ENCODE measurements at regions not wholly inside any gene's neighbourhood (a gene's known extent, or its start where the extent isn't known, plus 50 kb on each side); places are given as distances from the start of the nearest gene placed in this dataset.

DNA sequence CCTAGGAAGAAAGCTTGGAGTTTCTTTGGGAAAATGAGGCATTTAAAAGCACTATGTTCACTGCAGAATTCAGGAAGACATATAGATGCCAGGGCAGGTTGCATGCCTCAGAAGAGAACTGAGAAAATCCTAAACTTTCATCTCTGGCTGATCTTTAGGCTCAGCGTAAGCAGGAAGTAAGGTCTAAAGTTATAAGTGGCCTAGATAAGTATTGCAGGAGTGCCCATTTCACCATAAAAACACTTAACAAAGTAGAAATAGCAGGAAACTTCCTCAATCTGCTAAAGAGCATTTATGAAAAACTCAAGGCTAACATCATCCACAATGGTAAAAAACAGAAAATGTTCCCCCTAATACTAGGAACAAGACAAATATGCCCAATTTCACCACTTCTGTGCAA lies 320.3 kb downstream of the BMP2 start:
- Histone ChIP-seq H3K4me1 (ENCODE audit: control insufficient read depth, insufficient read depth, low read length) (no peaks in the 10 kb centered on the region), H3K27me3 (ENCODE audit: control insufficient read depth, insufficient read depth, low read length) (no peaks in the 10 kb centered on the region), H3K4me3 (ENCODE audit: low read depth in 2 of 2, low read length in 2 of 2) (no peak overlapping the region), H3K36me3 (ENCODE audit: control insufficient read depth, insufficient read depth, low read length) (no peaks in the 10 kb centered on the region), H3K27ac (ENCODE audit: low read length) (no peak overlapping the region), H3K9me3 (ENCODE audit: control insufficient read depth, insufficient read depth, low read depth, low read length) (no peaks in the 10 kb centered on the region)
- ChIA-PET POLR2A (no interaction called here), CTCF (no interaction called here)
- BruUV-seq (replicated peaks) = no TSS peak
- DNase-seq (ENCODE audit: low read depth, low spot score) = no peak
- no peak for ATAC-seq
- intact Hi-C loops (cut with micrococcal nuclease; ENCODE audit: unreplicated experiment) (no loop called here), in situ Hi-C loops (cut with HindIII; ENCODE audit: low pct_unique_long_range_greater_than_20kb, low sequenced_read_pairs) (no loop called here)
- TF ChIP-seq REST (IDR thresholded peaks at IDR 0.05; ENCODE audit: insufficient read depth in 1 of 2, low read depth in 2 of 2, low read length in 1 of 2) = no peak
- TF ChIP-seq POLR2AphosphoS5 (IDR thresholded peaks at IDR 0.05; ENCODE audit: low read depth, low read length) = no peak
- TF ChIP-seq, protein P1, sequence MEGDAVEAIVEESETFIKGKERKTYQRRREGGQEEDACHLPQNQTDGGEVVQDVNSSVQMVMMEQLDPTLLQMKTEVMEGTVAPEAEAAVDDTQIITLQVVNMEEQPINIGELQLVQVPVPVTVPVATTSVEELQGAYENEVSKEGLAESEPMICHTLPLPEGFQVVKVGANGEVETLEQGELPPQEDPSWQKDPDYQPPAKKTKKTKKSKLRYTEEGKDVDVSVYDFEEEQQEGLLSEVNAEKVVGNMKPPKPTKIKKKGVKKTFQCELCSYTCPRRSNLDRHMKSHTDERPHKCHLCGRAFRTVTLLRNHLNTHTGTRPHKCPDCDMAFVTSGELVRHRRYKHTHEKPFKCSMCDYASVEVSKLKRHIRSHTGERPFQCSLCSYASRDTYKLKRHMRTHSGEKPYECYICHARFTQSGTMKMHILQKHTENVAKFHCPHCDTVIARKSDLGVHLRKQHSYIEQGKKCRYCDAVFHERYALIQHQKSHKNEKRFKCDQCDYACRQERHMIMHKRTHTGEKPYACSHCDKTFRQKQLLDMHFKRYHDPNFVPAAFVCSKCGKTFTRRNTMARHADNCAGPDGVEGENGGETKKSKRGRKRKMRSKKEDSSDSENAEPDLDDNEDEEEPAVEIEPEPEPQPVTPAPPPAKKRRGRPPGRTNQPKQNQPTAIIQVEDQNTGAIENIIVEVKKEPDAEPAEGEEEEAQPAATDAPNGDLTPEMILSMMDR (IDR thresholded peaks at IDR 0.05) = no peak
- no peak for TF ChIP-seq TCF7L2 (IDR thresholded peaks at IDR 0.05; ENCODE audit: low read depth, low read length)
- no peak for TF ChIP-seq SIN3A (IDR thresholded peaks at IDR 0.05; ENCODE audit: borderline replicate concordance, insufficient read depth, low read depth, low read length)

DNA sequence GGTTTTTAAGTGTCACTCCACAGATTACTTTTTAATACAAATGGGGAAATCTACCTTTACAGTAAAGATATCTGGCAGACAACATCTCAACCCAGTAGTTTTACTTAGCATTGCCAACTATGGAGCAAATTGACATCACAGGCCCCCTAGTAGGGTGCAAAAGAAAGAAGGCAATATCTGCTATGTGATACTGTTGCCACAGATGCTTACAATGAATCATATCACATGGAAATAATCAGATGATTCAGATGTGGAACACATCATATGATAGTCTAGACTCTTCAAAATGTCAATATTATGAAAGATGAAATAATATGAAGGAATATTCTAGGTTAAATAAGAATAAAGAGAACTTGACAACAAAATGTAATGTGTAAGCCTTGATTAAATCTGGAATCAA lies 322.5 kb downstream of the BMP2 start:
- H3K4me1 ChIP-seq (ENCODE audit: control insufficient read depth, insufficient read depth, low read length) = no peaks in the 10 kb centered on the region
- BruUV-seq (replicated peaks) = no TSS peak
- TF ChIP-seq REST (IDR thresholded peaks at IDR 0.05; ENCODE audit: insufficient read depth in 1 of 2, low read depth in 2 of 2, low read length in 1 of 2) = no peak
- TF ChIP-seq TCF7L2 (IDR thresholded peaks at IDR 0.05; ENCODE audit: low read depth, low read length) = no peak
- no peak for TF ChIP-seq POLR2AphosphoS5 (IDR thresholded peaks at IDR 0.05; ENCODE audit: low read depth, low read length)
- TF ChIP-seq, protein P1 (IDR thresholded peaks at IDR 0.05) = no peak
- no peak for TF ChIP-seq SIN3A (IDR thresholded peaks at IDR 0.05; ENCODE audit: borderline replicate concordance, insufficient read depth, low read depth, low read length)
- DNase-seq (ENCODE audit: low read depth, low spot score) (no peak), ATAC-seq (no peak)
- H3K9me3 ChIP-seq (ENCODE audit: control insufficient read depth, insufficient read depth, low read depth, low read length) = no peaks in the 10 kb centered on the region
- CTCF ChIA-PET = no interaction called here
- H3K4me3 ChIP-seq (ENCODE audit: low read depth in 2 of 2, low read length in 2 of 2) = no peak overlapping the region
- intact Hi-C loops (cut with micrococcal nuclease; ENCODE audit: unreplicated experiment) = no loop called here
- in situ Hi-C loops (cut with HindIII; ENCODE audit: low pct_unique_long_range_greater_than_20kb, low sequenced_read_pairs) = no loop called here
- H3K36me3 ChIP-seq (ENCODE audit: control insufficient read depth, insufficient read depth, low read length) = no peaks in the 10 kb centered on the region
- H3K27ac ChIP-seq (ENCODE audit: low read length) = no peak overlapping the region
- no peaks in the 10 kb centered on the region for H3K27me3 ChIP-seq (ENCODE audit: control insufficient read depth, insufficient read depth, low read length)
- POLR2A ChIA-PET = no interaction called here

Measured in Panc1 (cell line).